ENCODE measurements at regions not wholly inside any gene's neighbourhood (a gene's known extent, or its start where the extent isn't known, plus 50 kb on each side); places are given as distances from the start of the nearest gene placed in this dataset.
"Not testable (repeated sequence)": the region's sequence is repeated elsewhere in the genome, so short reads cannot be mapped to it uniquely, and the experiment has no call there.

GRCh38 chr3:166457382-166457781, 620.2 kb upstream of the BCHE start:
- no peak for ATAC-seq
- DNase-seq (ENCODE audit: low spot score) = no peak

- no peak for ATAC-seq
Measured at GRCh38 chr3:166456286-166456685, 619.1 kb upstream of the BCHE start.

DNA sequence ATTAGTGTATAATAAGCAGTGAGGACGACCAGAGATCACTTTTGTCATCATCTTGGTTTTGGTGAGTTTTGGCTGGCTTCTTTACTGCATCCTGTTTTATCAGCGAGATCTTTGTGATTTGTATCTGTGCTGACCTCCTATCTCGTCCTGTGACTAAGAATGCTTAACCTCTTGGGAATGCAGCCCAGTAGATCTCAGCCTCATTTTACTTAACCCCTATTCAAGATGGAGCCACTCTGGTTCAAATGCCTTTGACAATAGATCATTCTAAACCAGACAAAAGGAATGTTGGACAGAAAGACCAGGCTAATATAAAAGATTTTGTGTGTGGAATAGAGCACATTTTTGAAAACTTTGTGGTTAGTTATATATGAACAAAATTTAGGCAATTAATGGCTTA, 618.5 kb upstream of the BCHE start:
- ATAC-seq = no peak
- no peak for DNase-seq (ENCODE audit: low spot score)

More at GRCh38 chr3:166456286-166456685, 619.1 kb upstream of the BCHE start:
- no peak for DNase-seq (ENCODE audit: low spot score)

GRCh38 chr3:166453478-166453877, 616.3 kb upstream of the BCHE start:
- ATAC-seq (no peak), DNase-seq (ENCODE audit: low spot score) (no peak)

GRCh38 chr3:166451997-166452396, 614.8 kb upstream of the BCHE start:
- no peak for DNase-seq (ENCODE audit: low spot score)

GRCh38 chr3:166447513-166447912, 610.3 kb upstream of the BCHE start:
- DNase-seq (ENCODE audit: low spot score) (no peak), ATAC-seq (no peak)

More at GRCh38 chr3:166451997-166452396, 614.8 kb upstream of the BCHE start:
- ATAC-seq = no peak

GRCh38 chr3:166446986-166447385, 609.8 kb upstream of the BCHE start:
- ATAC-seq = no peak

DNA sequence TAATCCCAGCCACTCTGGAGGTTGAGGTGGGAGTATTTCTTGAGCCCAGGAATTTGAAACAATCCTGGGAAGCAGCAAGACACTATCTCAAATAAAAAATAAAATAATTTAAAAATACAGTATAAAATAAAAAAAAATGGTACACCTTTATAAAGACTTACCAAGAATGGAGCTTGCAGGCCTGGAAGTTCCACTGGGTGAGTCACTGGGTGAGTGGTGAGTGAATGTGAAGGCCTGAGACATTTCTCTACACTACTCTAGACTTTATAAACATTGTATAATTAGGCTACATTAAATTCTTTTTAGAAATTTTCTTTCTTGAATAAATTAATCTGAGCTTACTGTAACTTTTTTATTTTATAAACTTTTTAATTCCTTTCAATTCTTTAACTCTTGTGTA, 609.1 kb upstream of the BCHE start:
- ATAC-seq = no peak

More at GRCh38 chr3:166446986-166447385, 609.8 kb upstream of the BCHE start:
- DNase-seq (ENCODE audit: low spot score) = no peak

GRCh38 chr3:166445865-166446264, 608.6 kb upstream of the BCHE start:
- DNase-seq (ENCODE audit: low spot score) = no peak
- ATAC-seq = no peak

More for the DNA sequence above, 609.1 kb upstream of the BCHE start:
- no peak for DNase-seq (ENCODE audit: low spot score)

GRCh38 chr3:166444756-166445155, 607.5 kb upstream of the BCHE start:
- DNase-seq (ENCODE audit: low spot score) (no peak), ATAC-seq (peak; percentile 31)

DNA sequence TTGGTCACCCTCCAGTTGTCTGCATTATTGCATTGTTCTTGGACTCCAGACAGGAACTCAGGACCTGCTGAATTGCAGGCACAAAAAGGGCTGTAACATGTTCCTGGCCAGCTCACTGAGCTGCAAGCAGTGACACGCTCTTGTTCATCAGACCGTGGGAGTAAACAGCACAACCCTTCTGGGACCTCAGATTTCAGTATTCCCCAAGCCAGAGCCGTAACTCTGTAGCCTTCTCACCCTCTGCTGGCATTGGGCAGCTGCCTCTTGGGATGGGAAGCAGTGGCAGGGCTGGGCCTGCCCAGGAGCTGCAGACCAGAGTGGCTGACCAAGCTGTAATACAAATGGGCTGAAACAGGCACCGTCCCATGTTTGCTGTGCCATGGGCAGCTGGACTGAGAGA, 607.1 kb upstream of the BCHE start:
- ATAC-seq = no peak

DNA sequence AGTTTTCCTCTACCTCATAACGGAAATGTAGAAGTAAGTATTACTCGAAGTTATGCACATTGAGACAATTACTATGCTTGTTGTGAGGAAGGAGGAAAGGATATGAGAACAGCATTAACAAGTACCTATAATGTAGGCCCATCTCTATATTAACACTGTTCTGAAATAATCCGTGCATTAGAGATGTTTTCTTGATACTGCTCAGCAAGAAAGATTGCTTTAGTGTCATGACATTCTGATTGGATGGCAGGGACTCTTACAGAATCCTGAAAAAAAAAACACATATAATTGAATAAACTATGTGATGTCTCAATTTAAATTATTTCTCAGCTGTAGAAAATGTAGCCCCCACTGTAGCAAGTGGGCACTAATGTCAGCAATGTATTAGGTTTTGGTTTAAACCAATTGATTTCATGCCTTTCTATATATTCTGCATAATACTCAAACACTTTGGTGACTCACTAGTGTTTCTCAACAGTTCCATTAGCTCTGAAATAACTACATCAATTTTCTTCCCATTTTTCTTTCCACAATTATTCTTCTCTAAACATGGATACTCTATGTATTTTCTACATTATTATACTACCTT, 598.3 kb upstream of the BCHE start:
- no peak for ATAC-seq

More for the DNA sequence above, 607.1 kb upstream of the BCHE start:
- no peak for DNase-seq (ENCODE audit: low spot score)

DNA sequence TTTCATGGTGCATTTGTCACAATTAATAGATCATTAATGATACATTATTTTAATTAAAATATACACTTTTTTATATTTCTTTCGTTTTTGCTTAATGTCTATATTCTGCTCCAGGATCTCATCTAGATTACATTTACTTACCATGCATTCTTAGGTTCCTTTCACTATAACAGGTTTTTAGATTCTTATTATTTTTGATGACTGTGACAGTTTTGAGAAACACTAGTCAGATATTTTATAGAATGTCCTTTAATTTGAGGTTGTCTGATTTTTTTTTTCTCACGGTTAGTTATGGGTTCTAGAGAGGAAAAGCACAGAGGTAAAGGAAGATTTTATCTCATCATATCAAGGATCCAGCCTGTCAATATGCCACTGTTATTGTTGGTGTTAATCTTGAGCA, 595.8 kb upstream of the BCHE start:
- DNase-seq (ENCODE audit: low spot score) (no peak), ATAC-seq (no peak)

More for the DNA sequence above, 598.3 kb upstream of the BCHE start:
- DNase-seq (ENCODE audit: low spot score) = no peak

DNA sequence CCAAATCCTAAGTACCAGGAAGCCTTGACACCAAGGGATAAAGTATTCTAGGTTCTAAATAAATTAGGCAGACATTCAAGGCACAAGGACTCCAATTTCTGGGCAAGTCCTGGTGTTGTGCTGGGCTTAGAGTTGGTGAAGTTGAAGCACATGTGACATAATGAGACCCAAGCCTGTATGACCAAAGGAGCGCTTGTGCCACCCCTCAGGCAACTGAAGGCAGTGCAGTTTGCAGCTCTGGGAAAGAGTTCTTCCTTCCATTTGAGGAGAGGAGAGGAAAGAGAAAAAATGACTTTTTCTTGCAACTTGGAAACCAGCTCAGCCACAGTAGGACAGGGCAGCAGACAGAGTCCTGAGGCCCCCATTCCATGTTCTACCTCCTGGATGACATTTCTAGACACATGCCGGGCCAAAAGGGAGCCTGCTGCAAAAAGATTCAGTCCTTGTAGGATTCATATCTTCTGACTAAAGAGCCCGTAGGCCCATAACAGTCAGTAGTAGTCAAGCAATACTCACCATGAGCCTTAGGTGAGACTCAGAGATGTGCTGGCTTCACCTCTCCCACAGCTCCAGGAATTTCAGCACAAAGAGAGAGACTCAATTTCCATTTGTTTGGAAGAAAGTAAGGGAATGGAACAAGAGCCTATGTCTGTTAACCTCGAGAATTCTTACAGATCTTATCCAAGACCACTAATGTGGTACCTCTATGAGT, 588.8 kb upstream of the BCHE start:
- DNase-seq (ENCODE audit: low spot score) = no peak
- ATAC-seq = no peak

DNA sequence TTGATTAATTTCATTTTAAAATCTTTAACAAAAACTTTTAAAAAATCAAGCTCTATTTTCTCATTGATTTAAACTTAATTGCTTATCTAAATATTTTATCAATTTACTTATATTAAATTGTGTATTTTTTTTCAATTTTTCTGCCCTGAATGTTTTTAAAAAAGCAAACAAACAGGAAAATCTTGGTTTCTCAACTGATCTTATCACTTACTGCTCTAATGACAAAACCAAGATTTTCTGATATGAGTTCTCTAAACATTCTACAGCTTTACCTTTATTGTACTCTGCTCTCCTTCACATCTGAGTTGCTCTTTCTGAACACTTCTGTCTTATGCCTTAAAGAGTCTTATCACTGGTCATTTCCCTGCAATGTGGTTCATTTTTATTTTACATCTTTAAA, 587.8 kb upstream of the BCHE start:
- DNase-seq (ENCODE audit: low spot score) = no peak
- no peak for ATAC-seq

DNA sequence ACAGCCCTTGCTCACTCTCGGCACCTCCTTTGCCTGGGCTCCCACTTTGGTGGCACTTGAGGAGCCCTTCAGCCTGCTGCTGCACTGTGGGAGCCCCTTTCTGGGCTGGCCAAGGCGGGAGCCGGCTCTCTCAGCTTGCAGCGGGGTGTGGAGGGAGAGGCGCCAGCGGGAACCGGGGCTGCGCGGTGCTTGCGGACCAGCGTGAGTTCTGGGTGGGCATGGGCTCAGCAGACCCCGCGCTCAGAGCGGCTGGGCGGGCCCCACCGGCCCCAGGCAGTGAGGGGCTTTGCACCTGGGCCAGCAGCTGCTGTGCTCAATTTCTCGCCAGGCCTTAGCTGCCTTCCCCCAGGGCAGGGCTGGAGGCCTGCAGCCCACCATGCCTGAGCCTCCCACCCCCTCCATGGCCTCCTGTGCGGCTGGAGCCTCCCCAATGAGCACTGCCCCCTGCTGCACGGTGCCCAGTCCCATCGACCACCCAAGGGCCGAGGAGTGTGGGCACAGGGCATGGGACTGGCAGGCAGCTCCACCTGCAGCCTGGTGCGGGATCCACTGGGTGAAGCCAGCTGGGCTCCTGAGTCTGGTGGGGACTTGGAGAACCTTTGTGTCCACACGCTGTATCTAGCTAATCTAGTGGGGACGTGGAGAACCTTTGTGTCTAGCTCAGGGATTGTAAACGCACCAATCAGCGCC, 586.7 kb upstream of the BCHE start:
- DNase-seq (ENCODE audit: low spot score) = not testable (repeated sequence)

GRCh38 chr3:166422556-166422955, 585.3 kb upstream of the BCHE start:
- ATAC-seq (no peak), DNase-seq (ENCODE audit: low spot score) (no peak)

More for the DNA sequence above, 586.7 kb upstream of the BCHE start:
- not testable (repeated sequence) for ATAC-seq

- DNase-seq (ENCODE audit: low spot score) (no peak), ATAC-seq (no peak)
Measured at GRCh38 chr3:166420071-166420470, 582.8 kb upstream of the BCHE start.

DNA sequence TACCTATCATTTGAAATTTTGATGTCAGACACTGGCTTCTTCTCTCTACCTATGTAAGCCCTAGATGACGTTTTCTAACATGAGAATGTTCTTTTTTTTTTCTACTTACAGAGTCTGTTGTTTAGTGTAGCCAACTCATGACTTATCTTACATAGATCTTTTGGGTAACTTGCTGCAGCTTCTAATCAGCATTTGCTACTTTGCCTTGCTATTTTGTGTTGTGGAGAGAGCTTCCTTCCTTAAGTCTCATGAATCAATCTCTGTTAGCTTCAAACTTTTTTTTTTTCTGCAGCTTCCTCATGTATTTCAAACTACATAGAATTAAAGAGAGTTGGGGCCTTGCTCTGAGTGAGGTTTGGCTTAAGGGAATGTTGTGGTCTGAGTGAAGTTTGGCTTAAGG, 568.7 kb upstream of the BCHE start:
- DNase-seq (ENCODE audit: low spot score) = no peak
- no peak for ATAC-seq

GRCh38 chr3:166405465-166405864, 568.2 kb upstream of the BCHE start:
- no peak for DNase-seq (ENCODE audit: low spot score)
- ATAC-seq = no peak

DNA sequence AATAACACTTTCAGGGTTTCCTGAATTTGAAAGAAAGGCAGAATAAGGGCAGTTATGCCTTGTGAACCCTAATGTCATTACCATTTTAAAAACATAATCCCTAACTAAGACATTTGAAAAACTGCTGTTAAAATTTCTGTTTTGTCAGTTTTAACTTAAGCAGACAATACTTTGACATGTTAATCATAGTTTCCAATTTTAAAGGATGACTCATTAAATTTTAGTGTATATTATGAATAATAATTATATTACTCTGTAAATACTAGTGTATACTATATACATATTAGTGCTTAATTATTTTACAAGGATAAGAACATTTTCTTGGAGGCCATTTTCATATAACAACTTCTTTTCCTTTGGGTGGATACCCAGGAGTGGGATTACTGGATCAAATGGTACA, 553.1 kb upstream of the BCHE start:
- DNase-seq (ENCODE audit: low spot score) (no peak), ATAC-seq (no peak)

DNA sequence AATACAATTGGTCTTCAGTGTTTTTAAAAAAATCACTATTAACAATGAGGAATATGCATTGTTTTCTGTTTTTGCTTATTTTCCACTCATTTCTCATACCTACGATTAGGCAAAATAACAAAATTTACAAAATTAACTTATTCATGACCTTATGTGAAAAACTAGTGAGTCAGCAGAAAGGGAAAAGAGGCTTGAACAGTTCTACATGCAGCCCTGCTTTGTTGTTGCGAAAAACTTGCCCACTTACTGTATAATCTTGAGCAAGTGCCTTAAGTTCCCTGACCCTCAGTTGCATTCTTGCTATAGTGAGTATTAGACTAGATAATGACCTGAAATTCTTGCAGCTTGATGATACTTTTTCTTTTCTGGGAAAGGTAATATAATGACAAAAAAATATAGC, 551.1 kb upstream of the BCHE start:
- DNase-seq (ENCODE audit: low spot score) = no peak
- ATAC-seq = no peak

Data from left lobe of liver (tissue), 2 donors.